ENCODE measurements at regions not wholly inside any gene's neighbourhood (a gene's known extent, or its start where the extent isn't known, plus 50 kb on each side); places are given as distances from the start of the nearest gene placed in this dataset.

DNA sequence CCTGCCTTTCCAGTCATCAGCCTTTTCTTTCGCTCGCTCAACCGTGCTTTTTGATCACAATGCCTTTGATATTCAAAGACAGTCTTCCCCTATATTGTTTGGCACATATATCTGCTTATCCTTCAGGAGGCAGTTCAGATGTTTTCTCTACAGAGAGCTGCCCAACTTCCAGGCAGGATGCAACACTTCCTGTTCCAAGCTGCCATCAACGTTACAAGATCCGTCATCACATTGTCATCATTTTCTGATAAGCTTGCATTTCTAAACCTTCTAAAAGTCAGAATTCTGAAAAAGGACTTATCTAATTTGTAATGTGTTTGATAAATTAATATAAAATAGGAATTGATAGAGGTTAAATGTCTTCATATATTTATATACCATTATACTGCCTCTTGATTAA, 574.2 kb downstream of the TBC1D4 start:
- TF ChIP-seq CTCF (IDR thresholded peaks at IDR 0.05; ENCODE audit: control insufficient read depth, extremely low read depth, insufficient read depth) = no peak
- no peak for DNase-seq (ENCODE audit: low read depth)
- no peak overlapping the region for H3K4me3 ChIP-seq (ENCODE audit: low read depth, low read length)

DNA sequence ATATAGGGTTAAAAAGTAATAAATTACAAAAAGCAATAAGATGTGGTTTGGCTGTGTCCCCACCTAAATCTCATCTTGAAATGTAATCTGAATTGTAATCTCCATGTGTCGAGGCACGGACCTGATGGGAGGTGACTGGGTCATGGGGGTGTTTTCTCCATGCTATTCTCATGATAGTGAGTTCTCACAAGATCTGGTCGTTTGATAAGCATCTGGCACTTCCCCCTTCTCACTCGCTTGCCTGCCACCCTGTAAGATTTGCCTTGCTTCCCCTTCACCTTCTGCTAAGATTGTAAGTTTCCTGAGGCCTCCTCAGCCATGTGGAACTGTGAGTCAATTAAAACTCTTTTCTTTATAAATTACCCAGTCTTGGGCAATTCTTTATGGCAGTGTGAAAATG, 577.4 kb downstream of the TBC1D4 start:
- DNase-seq (ENCODE audit: low read depth) = no peak
- no peak overlapping the region for H3K4me3 ChIP-seq (ENCODE audit: low read depth, low read length)
- TF ChIP-seq CTCF (IDR thresholded peaks at IDR 0.05; ENCODE audit: control insufficient read depth, extremely low read depth, insufficient read depth) = no peak

DNA sequence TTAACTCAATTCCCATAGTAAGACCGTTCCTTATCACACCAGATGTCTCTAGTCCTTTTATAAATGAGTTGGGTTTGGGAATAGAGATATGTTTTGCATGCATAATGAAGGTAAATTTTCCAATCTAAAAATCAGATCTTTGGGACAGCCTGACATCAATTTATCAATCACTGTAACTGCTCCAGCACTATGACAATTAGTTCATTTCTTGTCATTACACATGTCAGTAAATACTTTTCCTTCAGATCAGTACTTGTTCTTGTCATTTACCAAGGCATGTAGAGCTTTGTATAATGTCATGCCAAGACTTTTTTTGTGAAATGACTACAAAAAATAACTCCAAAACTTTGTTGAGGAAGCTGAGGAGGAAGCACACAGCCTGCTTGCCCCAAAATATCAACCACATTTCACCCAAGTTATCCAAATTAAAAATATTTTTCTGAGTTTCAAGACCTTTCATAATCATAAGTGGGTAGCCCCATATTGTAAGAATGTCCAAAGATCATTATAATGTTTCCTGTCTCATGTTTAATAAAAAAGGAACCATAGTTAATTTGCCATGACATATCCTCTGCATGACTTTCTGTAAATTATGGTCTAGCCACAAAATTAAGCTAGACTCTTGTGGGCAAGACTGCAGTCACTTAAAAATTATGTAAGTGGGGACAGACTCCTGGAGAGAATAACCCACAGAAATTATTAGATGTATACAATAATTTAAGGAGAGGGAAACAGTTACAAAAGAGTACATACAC, 586.8 kb downstream of the TBC1D4 start:
- no peak overlapping the region for H3K4me3 ChIP-seq (ENCODE audit: low read depth, low read length)
- TF ChIP-seq CTCF (IDR thresholded peaks at IDR 0.05; ENCODE audit: control insufficient read depth, extremely low read depth, insufficient read depth) = no peak
- DNase-seq (ENCODE audit: low read depth) = no peak

GRCh38 chr13:74892096-74892495, 589.9 kb downstream of the TBC1D4 start:
- no peak overlapping the region for H3K4me3 ChIP-seq (ENCODE audit: low read depth, low read length)
- TF ChIP-seq CTCF (IDR thresholded peaks at IDR 0.05; ENCODE audit: control insufficient read depth, extremely low read depth, insufficient read depth) = no peak
- DNase-seq (ENCODE audit: low read depth) = no peak

GRCh38 chr13:74891610-74892009, 590.4 kb downstream of the TBC1D4 start:
- peak; percentile 46 for DNase-seq (ENCODE audit: low read depth)
- no peak overlapping the region for H3K4me3 ChIP-seq (ENCODE audit: low read depth, low read length)
- TF ChIP-seq CTCF (IDR thresholded peaks at IDR 0.05; ENCODE audit: control insufficient read depth, extremely low read depth, insufficient read depth) = no peak

DNA sequence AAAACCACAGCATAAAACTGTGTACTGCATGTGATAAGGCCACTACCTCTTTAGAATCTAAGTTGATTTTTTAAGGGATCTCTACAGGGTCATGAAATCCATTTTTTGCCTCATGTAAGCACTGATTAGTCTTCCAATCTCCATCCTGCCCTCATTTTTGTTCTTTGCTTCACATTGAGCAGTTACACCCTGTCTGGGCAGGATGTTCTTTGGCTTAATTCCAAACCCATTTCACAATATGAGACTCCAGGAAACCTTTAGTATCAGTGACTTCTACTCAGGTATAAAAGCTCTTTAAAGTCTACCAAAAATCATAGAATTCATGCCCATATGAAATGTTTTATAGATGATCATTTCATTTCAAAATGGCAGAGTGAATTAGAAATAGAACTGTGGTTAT, 592.6 kb downstream of the TBC1D4 start:
- DNase-seq (ENCODE audit: low read depth) = no peak
- TF ChIP-seq CTCF (IDR thresholded peaks at IDR 0.05; ENCODE audit: control insufficient read depth, extremely low read depth, insufficient read depth) = no peak
- H3K4me3 ChIP-seq (ENCODE audit: low read depth, low read length) = no peak overlapping the region

DNA sequence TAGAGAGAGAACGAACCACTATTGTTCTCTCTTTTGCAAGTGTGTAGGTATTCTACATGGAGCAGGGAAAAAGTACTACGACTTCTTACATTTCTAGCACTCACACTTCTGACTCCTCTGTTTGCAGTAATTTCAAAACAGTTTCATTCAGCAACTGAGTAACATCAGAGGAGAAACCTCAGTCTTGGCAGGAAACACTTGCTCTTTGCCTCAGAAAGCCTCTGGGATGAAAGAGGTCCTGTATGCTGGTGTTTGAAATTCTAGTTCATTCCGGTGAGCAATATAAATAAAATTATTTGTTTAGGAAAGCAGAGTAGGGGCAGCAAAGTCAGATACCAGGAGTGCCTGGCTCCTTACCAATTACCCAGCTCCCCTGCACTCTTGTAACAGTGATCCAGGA, 595.5 kb downstream of the TBC1D4 start:
- H3K4me3 ChIP-seq (ENCODE audit: low read depth, low read length) = no peak overlapping the region
- TF ChIP-seq CTCF (IDR thresholded peaks at IDR 0.05; ENCODE audit: control insufficient read depth, extremely low read depth, insufficient read depth) = no peak
- no peak for DNase-seq (ENCODE audit: low read depth)

All from LNCaP clone FGC (cell line).